GM12875 (cell line): ENCODE measurements at regions not wholly inside any gene's neighbourhood (a gene's known extent, or its start where the extent isn't known, plus 50 kb on each side); places are given as distances from the start of the nearest gene placed in this dataset.

ENCODE experiments used
- H3K4me3 ChIP-seq: one replicate; pipeline ENCODE4 v1.5.1; 2011; ENCODE audit warnings: low read depth, low read length, control low read depth
- TF ChIP-seq, protein P1 (sequence below): IDR thresholded peaks from 2 replicates; pipeline ENCODE4 v1.5.1; 2011; ENCODE audit warnings: low read depth, mild to moderate bottlenecking, control low read depth, inconsistent platforms, low read length, moderate library complexity, borderline replicate concordance; ENCODE audit not compliant: insufficient read depth

DNA sequence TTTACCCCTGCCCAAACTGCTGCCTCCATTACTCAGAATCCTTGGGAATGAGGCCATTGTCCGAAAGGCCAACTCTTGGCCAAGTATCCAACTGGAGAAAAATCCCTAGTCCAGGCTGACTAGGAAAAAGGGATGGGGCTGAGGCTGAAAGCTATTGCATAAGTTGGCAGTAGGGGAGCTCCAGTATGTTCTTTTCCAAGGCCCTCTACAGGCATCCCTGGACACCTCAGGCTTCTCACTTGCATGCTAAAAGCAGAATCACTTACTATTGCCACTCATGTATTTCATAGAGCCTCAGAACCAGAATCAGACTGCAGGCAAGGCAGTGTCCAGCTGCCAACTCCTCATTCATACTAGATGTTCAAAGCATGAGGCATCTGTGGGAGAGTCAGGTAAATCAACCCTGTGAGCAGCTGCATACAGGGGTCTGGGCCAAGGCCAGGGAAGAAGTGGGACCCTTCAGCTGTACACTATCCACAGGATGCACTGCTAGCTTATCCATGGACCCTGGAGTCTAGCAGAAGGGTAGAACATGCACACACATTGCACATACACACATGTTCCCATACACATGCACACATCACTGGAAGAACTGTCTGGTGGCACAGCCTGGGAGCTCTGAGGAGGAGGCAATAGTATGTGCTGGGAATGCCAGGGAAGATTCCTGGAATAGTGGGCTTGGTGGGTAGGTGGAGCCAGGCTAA lies 195.3 kb downstream of the C1orf94 start:
- TF ChIP-seq, protein P1, sequence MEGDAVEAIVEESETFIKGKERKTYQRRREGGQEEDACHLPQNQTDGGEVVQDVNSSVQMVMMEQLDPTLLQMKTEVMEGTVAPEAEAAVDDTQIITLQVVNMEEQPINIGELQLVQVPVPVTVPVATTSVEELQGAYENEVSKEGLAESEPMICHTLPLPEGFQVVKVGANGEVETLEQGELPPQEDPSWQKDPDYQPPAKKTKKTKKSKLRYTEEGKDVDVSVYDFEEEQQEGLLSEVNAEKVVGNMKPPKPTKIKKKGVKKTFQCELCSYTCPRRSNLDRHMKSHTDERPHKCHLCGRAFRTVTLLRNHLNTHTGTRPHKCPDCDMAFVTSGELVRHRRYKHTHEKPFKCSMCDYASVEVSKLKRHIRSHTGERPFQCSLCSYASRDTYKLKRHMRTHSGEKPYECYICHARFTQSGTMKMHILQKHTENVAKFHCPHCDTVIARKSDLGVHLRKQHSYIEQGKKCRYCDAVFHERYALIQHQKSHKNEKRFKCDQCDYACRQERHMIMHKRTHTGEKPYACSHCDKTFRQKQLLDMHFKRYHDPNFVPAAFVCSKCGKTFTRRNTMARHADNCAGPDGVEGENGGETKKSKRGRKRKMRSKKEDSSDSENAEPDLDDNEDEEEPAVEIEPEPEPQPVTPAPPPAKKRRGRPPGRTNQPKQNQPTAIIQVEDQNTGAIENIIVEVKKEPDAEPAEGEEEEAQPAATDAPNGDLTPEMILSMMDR, result no peak
- H3K4me3 ChIP-seq, result no peak overlapping the region

DNA sequence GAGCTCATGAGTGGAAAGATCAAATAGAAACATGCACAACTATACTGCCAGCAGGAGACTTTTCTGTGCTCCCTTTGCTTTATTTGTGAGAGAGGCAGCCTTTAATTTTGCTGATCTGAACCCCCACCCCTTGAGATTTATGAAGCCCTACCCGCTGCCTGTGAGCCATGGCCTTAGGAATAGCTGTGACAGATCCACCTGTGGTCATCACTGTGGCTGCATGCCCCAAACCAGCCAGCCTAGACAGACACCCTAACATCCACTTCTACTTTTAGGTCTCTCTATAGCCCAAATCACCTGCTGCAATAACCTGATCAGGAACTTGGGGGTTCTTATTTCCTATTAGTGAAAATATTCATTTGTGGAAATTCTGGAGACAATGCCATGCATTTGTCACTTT lies 196.2 kb downstream of the C1orf94 start:
- TF ChIP-seq, protein P1, result no peak
- no peak overlapping the region for H3K4me3 ChIP-seq

DNA sequence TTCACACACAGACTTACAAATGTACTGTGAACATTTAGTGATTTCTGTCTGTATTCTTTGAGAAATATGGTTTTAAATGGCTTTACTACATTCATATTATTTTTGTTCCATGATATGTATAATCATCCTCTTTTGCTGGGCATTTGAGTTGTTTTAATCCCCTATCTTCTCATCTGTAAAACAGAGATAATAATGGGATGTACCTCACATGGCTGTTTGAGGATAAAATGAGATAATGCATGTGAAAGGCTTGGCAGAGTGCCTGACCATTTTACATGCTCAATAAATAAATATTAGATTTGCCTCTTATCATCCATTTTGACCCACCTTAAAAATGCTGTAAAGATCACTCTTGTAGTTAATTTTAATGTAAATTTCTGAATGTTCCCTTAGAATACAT lies 197.2 kb downstream of the C1orf94 start:
- TF ChIP-seq, protein P1, result no peak
- H3K4me3 ChIP-seq, result no peak overlapping the region

DNA sequence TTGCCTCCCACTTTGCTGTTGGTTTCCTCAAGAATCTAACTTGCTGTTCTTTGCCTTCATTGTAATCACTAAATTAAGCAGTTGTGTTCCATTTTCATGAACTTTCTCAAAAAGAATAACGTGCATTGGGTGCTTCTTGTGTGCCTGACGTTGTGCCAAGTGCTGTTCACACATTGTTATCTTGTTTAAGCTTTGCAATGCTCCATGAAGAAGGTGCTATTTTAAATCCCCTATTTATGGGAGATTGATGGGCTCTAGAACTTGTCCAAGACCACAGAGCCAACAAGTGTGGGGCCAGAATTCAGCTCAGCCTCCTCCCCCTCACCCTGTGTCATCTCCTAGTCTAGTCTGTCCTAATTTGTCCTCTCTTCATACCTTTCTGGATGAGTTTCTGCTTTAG lies 199.8 kb downstream of the C1orf94 start:
- TF ChIP-seq, protein P1, result no peak

DNA sequence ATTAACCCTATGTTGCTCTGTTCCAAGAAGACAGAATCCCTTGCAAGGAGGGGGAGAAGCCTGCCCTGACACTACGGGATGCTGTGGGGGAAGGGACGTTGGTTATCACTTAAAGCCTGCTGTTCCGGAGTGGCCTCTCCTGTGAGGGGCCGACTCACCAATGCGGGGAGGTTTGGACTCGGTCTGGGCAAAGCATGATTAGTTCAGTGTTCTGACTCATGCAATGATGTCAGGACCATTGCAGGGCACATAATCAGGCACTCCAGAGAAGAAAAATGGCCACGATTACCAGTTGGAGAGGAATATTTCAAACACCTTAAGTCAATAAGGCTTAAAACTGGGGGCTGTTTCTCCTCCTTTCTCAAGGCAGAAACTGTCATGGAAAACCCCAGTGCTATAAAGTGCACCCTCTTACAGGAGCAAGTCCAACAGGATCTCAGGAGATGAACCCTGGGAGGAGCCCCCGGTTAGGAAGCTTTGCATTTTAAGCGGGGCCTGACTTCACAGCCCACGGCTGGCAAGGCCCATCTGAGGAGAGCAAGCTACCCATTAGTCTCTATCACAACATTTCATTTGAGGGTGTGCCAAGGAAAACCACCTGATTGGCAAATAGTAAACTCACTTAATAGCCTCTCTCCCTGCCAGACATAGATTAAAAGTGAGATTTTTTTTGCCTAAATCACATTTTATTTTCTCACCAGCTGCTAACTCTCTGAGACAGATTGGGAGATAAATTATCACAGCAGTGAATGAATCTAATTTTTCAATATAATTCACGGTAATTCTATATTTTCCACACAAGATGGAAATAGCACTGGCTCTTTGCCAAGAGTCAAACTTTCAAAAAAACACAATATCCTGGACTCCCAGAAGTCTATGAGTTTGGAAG lies 202.5 kb downstream of the C1orf94 start:
- TF ChIP-seq, protein P1, result no peak

More for the DNA sequence above, 199.8 kb downstream of the C1orf94 start:
- no peak overlapping the region for H3K4me3 ChIP-seq

DNA sequence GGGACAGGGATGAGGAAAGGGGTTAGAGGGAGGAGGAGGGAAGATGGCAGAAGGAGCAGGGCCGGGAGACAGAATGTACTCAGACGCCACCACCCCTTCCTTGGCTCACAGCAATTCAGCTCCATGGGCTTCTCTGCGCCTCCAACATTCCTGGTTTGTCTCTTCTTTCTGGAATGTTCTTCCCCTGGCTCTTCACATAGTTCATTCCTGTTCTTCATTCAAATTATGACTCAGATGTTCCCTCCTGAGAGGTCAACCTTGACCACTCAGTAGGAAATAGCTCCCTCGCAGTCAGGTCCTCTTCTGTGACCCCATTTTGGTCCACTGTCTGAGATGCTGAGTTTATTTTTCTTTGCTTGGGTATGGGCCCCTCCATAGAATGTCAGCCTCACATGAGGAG lies 203.2 kb downstream of the C1orf94 start:
- TF ChIP-seq, protein P1, result no peak
- H3K4me3 ChIP-seq, result no peak overlapping the region

More for the DNA sequence above, 202.5 kb downstream of the C1orf94 start:
- no peak overlapping the region for H3K4me3 ChIP-seq

DNA sequence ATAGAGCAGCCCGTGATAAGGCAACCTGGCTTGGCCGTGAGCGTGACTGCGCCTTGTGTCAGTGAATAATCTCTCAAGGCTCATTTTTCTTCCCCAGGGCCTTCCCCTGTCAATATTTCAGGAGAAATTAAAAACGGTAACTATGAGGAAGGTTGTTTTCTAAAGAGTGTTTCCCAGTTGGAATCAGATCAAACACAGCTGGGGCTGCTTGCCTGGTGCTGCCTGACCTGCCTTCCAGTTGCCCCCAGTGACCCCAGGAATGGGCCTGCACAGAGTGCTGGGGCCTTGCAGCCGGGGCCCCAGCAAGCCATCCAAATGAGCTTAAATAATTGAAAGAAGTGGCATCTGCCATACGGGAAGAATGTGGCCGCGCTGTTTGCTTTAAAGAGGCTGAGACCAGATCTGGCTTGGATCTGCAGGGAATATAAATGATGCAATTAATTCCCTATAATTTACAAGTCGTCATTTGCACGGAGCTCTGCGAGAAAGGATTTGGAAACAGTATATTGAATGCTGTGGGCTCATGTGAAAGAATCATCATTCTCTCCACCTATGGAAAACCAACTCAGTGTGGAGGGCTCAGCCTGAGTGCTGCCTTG lies 203.9 kb downstream of the C1orf94 start:
- TF ChIP-seq, protein P1, result no peak
- no peak overlapping the region for H3K4me3 ChIP-seq
